Common myeloid progenitor, CD34-positive (primary cell): ENCODE measurements at regions not wholly inside any gene's neighbourhood (a gene's known extent, or its start where the extent isn't known, plus 50 kb on each side); places are given as distances from the start of the nearest gene placed in this dataset.

ENCODE experiments used
- CTCF ChIA-PET: fragments of 350-600 bp; sonication (Branson Sonifier 250); formaldehyde crosslinking; loops from one replicate; lab custom pipeline; 2021; ENCODE audit warnings: antibody characterized with exemption; lab: Charles Lee
- POLR2A ChIA-PET: fragments of 350-600 bp; sonication (Branson Sonifier 250); formaldehyde crosslinking; loops from one replicate; lab custom pipeline; 2021; ENCODE audit warnings: antibody characterized with exemption; lab: Charles Lee
- DNase-seq, 3 donors: peaks; one replicate each; pipeline versions ENCODE4 v3.0.0 to v3.0.0-alpha.2; 2013
- H3K27ac ChIP-seq, 2 experiments: 1 replicate in 1 of 2; 2 replicates in 1 of 2; pipeline ENCODE4 v1.7.0; 2013; ENCODE audit warnings: inconsistent platforms in 2 of 2, low read length in 2 of 2, mild to moderate bottlenecking in 2 of 2, low read depth in 1 of 2, moderate library complexity in 1 of 2; ENCODE audit not compliant: severe bottlenecking in 2 of 2, insufficient read depth in 1 of 2, poor library complexity in 1 of 2
- H3K27me3 ChIP-seq, 5 experiments: replicated peaks in 2 of 5; 1 replicate in 3 of 5; 2 replicates in 2 of 5; pipeline versions ENCODE4 v1.6.1 to v1.7.0; 2013; ENCODE audit warnings: low read length in 4 of 5, mild to moderate bottlenecking in 2 of 5, moderate library complexity in 2 of 5, inconsistent platforms in 1 of 5; ENCODE audit not compliant: insufficient read depth in 5 of 5, control insufficient read depth in 4 of 5
- H3K36me3 ChIP-seq, 4 experiments: 1 replicate in 2 of 4; 2 replicates in 2 of 4; pipeline versions ENCODE4 v1.6.1 to v1.7.0; 2013; ENCODE audit warnings: low read length in 3 of 4, control low read depth in 1 of 4, mild to moderate bottlenecking in 1 of 4; ENCODE audit not compliant: control insufficient read depth in 4 of 4, insufficient read depth in 4 of 4
- H3K4me1 ChIP-seq, 4 experiments: 1 replicate in 3 of 4; 2 replicates in 1 of 4; pipeline versions ENCODE4 v1.6.1 to v1.7.1; 2013; ENCODE audit warnings: low read length in 3 of 4, mild to moderate bottlenecking in 3 of 4, control low read depth in 1 of 4, inconsistent platforms in 1 of 4, moderate library complexity in 1 of 4; ENCODE audit not compliant: control insufficient read depth in 4 of 4, insufficient read depth in 4 of 4; ENCODE audit errors: control extremely low read depth in 1 of 4
- H3K4me3 ChIP-seq, 7 experiments: 1 replicate in 4 of 7; 2 replicates in 3 of 7; pipeline versions ENCODE4 v1.5.1 to v1.7.0; 2013; ENCODE audit warnings: mild to moderate bottlenecking in 7 of 7, low read length in 6 of 7, moderate library complexity in 6 of 7, inconsistent platforms in 2 of 7, low read depth in 2 of 7, control low read depth in 1 of 7; ENCODE audit not compliant: insufficient read depth in 4 of 7, control insufficient read depth in 1 of 7; ENCODE audit errors: extremely low read depth in 1 of 7
- H3K9me3 ChIP-seq, 5 experiments: 1 replicate in 4 of 5; 2 replicates in 1 of 5; pipeline versions ENCODE4 v1.6.1 to v1.7.1; 2013; ENCODE audit warnings: low read length in 4 of 5, mild to moderate bottlenecking in 2 of 5, inconsistent platforms in 1 of 5, low read depth in 1 of 5, moderate library complexity in 1 of 5; ENCODE audit not compliant: control insufficient read depth in 4 of 5, insufficient read depth in 2 of 5; ENCODE audit errors: control extremely low read depth in 1 of 5
- WGBS: methylation state at CpG from one replicate; pipeline ENCODE4 v1.1.5; 2013; ENCODE audit not compliant: insufficient coverage; 5-methylcytosine and 5-hydroxymethylcytosine counted together

DNA sequence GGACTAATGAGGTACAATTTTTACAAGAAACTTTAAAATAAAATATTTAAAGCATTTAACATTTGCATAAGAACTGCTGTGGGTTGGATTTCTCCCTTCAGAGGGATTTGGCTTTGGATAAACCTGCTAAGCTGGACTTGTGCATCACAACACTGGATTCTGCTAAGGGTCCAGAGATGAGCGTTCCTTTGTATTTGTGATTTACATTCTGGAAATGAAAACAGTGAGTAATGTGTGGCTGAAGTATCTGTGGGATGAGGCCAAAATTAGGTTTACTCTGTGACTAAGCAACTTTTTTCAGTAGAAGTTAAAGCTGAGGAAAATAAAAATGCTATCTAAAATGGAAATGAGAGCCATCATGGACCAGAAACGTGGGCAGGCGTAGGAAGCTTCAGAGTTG lies 494.3 kb downstream of the EPM2A start:
- Histone ChIP-seq H3K36me3 (no peaks in the 10 kb centered on the region), H3K4me3 (no peak overlapping the region), H3K9me3 (no peaks in the 10 kb centered on the region), H3K27ac (no peak overlapping the region), H3K4me1 (peaks cover 0 to 12% (median 2%) of the 10 kb centered on the region in 4 experiments), H3K27me3 (no peaks in the 10 kb centered on the region)
- CTCF ChIA-PET = no interaction called here
- POLR2A ChIA-PET = no interaction called here
- 33% methylated on average over 3 of the region's 3 CpGs for whole genome bisulfite sequencing
- DNase-seq = peak in 2 of 3 donors; percentile 12 to 15

DNA sequence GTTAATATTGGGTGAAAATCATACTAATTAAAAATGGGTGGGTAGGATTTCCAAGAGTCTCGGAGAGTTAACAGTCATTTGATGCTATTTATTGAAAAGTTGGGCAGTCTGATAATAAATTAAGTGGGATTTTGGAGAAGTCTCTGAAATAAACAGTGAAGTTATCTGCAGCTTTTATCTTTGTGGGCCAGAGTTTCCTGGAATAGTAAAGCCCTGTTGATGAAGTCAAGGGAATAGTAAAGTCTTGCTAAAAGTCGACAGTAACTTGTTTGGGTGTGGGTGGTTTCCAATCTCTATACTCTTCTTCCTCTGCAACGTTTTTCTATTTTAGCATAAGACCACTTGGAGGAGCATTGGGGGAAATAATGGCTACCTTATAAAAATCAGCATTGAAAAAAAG lies 493.6 kb downstream of the EPM2A start:
- H3K27ac ChIP-seq = no peak overlapping the region
- H3K36me3 ChIP-seq = no peaks in the 10 kb centered on the region
- POLR2A ChIA-PET = no interaction called here
- CTCF ChIA-PET = no interaction called here
- no peak overlapping the region for H3K4me3 ChIP-seq
- no peaks in the 10 kb centered on the region for H3K27me3 ChIP-seq
- 13% methylated on average over 1 of the region's 3 CpGs for WGBS
- peak in 2 of 3 donors; percentile 10 to 26 for DNase-seq
- peaks cover 0 to 12% (median 2%) of the 10 kb centered on the region in 4 experiments for H3K4me1 ChIP-seq
- no peaks in the 10 kb centered on the region for H3K9me3 ChIP-seq

DNA sequence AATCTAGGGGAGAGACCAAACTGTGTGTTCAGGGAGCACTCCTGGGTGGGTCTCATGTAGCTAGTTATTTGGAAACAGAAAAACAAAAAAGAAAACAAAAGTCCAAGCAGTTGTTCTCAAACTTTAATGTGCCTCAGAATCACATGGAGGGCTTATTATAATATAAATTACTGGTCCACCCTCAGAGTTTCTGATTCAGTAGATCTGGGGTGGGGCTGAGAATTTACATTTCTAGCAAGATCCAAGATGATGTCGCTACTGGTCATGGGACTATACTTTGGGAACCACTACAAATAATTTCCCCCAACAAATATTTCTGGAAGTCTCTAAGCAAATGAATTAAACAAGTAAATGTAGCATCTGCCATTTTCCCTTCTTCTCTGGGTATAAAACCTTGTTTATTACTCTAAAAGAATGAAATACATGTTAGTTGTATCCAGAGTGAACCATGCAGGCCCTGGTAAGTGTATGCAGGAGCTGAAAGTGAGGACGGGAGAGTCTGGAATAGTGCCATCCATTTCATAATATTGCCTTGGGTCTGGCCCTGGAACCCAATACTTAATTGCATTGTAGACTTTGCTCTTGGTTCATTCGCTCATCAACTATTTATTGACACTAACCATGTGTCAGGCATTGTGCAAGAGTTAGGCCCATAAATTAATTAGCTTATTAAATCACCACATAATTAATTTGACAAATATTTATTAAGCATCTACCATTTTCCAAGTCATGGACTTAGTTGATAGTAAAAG lies 490.8 kb downstream of the EPM2A start:
- Histone ChIP-seq H3K9me3 (no peaks in the 10 kb centered on the region), H3K36me3 (no peaks in the 10 kb centered on the region), H3K4me1 (peaks cover 0 to 12% (median 2%) of the 10 kb centered on the region in 4 experiments), H3K27me3 (no peaks in the 10 kb centered on the region), H3K27ac (no peak overlapping the region), H3K4me3 (no peak overlapping the region)
- DNase-seq = no peak
- ChIA-PET POLR2A (no interaction called here), CTCF (no interaction called here)
- 100% methylated on average over 2 of the region's 3 CpGs for WGBS

DNA sequence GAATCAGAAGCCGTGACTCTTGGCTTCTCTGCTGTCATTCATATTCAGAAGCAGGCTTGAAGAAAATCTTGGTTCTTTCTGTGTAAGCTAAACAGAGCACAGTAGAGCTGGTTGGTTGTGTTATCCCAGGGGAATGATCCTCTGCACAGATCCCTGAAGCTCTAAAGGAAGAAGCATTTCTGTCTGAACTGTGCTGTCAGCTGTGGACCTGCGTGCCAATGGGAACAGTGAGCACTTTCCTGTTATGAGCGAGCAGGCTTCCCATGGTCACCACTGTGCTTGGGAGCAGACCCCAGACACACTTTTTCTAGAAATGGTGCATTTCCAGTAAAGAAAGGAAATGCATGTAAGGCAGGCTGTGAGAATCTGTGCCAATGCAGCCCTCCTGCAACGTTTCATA lies 490.2 kb downstream of the EPM2A start:
- H3K9me3 ChIP-seq = no peaks in the 10 kb centered on the region
- H3K4me3 ChIP-seq = no peak overlapping the region
- ChIA-PET POLR2A (no interaction called here), CTCF (no interaction called here)
- WGBS = 93% methylated on average over 4 of the region's 4 CpGs
- no peak overlapping the region for H3K27ac ChIP-seq
- no peaks in the 10 kb centered on the region for H3K27me3 ChIP-seq
- peaks cover 0 to 12% (median 2%) of the 10 kb centered on the region in 4 experiments for H3K4me1 ChIP-seq
- DNase-seq = no peak
- H3K36me3 ChIP-seq = no peaks in the 10 kb centered on the region

DNA sequence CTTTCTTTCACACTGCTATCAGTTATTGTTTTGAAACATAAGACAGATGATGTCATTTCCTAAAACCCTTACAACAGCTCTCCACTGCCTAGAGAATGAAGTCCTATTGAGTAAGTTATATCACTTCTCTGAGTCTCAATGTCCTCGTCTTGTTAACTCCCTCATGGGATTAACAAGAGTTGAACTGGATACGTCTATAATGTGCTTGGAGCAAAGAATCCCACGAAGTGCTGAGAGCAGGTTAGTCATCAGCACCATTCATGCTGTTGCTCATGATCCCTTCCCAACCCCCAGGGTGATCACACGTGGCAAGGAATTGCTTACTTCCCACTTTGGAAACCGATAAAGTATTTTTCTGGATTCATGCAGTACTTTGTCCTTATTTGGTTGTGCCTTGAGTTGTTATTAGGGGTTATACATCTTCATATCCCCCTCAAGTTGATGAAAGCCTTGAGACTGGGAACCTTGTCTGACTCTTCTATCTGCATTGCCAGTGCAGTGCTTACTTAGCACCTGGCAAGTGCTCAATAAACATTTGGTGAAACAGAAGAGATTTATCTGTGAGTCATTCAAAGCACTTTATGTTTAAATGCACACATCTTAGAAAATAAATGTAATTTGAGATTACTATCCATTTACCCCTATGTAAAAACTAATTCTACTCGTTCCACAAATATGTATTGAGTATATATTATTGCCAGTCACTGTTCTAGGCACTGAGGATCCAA lies 487.5 kb downstream of the EPM2A start:
- no peaks in the 10 kb centered on the region for H3K4me1 ChIP-seq
- ChIA-PET CTCF (no interaction called here), POLR2A (no interaction called here)
- WGBS = 94% methylated on average over 5 of the region's 6 CpGs
- H3K27me3 ChIP-seq = no peaks in the 10 kb centered on the region
- H3K36me3 ChIP-seq = no peaks in the 10 kb centered on the region
- H3K9me3 ChIP-seq = no peaks in the 10 kb centered on the region
- no peak overlapping the region for H3K27ac ChIP-seq
- DNase-seq = no peak
- no peak overlapping the region for H3K4me3 ChIP-seq

DNA sequence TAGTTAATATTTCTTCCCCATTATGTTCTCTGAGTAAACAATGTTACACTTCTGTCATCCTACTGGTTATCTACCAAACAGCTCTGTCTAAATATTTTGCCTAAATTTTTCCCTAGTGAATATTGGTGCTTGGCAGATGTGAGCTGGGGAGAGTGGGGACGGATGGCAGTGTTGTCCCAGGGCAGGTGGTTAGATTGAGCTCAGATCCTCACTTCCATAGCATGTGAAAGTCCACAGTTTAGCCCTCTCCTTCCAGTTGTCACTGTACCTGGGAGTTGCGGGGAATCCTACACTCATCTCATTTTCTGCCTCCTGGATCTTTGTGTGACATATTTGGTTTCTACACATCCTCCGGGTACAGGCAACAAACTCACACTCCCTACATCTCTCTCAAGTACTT lies 484.9 kb downstream of the EPM2A start:
- 100% methylated on average over 1 of the region's 3 CpGs for WGBS
- Histone ChIP-seq H3K36me3 (no peaks in the 10 kb centered on the region), H3K27ac (no peak overlapping the region), H3K9me3 (peaks cover 0 to 2% (median 0%) of the 10 kb centered on the region in 5 experiments), H3K27me3 (no peaks in the 10 kb centered on the region), H3K4me1 (no peaks in the 10 kb centered on the region), H3K4me3 (no peak overlapping the region)
- no peak for DNase-seq
- ChIA-PET CTCF (no interaction called here), POLR2A (no interaction called here)

DNA sequence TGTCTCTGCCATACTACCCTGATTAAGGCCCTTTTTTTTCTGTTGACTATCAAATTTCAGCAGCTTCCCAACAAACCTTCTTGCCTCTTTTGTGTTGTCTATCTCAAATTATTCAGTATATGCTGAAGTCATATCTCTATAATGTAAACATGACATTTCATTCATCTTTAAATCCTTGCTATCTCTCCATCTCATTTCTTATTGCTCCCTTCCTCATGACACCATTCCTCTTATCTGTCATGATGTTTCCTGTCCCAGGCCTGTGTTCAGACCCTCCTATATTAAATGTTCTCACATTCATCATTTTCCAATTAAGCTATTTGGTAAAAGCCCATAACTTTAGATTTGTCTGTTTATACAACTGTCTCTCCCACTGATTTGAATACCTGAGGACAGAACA lies 482.6 kb downstream of the EPM2A start:
- no peak for DNase-seq
- CTCF ChIA-PET = interaction anchor here (1.3 kb wide), 1 partner anchor 135 kb away, joined by 3 read pairs; no protein-coding TSS in a partner anchor
- no peaks in the 10 kb centered on the region for H3K4me1 ChIP-seq
- H3K27ac ChIP-seq = no peak overlapping the region
- H3K27me3 ChIP-seq = no peaks in the 10 kb centered on the region
- POLR2A ChIA-PET = no interaction called here
- peaks cover 0 to 2% (median 0%) of the 10 kb centered on the region in 5 experiments for H3K9me3 ChIP-seq
- no peaks in the 10 kb centered on the region for H3K36me3 ChIP-seq
- no peak overlapping the region for H3K4me3 ChIP-seq
